GM12865 (cell line): ENCODE measurements at regions not wholly inside any gene's neighbourhood (a gene's known extent, or its start where the extent isn't known, plus 50 kb on each side); places are given as distances from the start of the nearest gene placed in this dataset.

Source experiments
- DNase-seq: peaks from one replicate; pipeline ENCODE4 v3.0.0; 2010; ENCODE audit warnings: low read depth
- H3K4me3 ChIP-seq: 2 replicates; pipeline ENCODE4 v1.5.1; 2011; ENCODE audit warnings: mild to moderate bottlenecking, low read depth, low read length, control low read depth
- CTCF ChIP-seq: IDR thresholded peaks from 2 replicates; pipeline ENCODE4 v1.5.1; 2011; ENCODE audit warnings: low read length, control low read depth, low read depth, inconsistent platforms; ENCODE audit not compliant: insufficient read depth; ENCODE audit errors: missing control alignments

- DNase-seq = no peak
- no peak for TF ChIP-seq CTCF
- no peak overlapping the region for H3K4me3 ChIP-seq
Observed at GRCh38 chr4:156576946-156577345, 394.7 kb downstream of the PDGFC start.

GRCh38 chr4:156575430-156576073 lies 396.0 kb downstream of the PDGFC start:
- peak; percentile 9 for TF ChIP-seq CTCF
- no peak for DNase-seq
- no peak overlapping the region for H3K4me3 ChIP-seq

- H3K4me3 ChIP-seq = no peak overlapping the region
- TF ChIP-seq CTCF = no peak
- DNase-seq = no peak
Observed at GRCh38 chr4:156571146-156571545, 400.5 kb downstream of the PDGFC start.

- DNase-seq = no peak
- no peak for TF ChIP-seq CTCF
- no peak overlapping the region for H3K4me3 ChIP-seq
Observed at GRCh38 chr4:156569535-156569934, 402.1 kb downstream of the PDGFC start.

- DNase-seq = no peak
- no peak overlapping the region for H3K4me3 ChIP-seq
- no peak for TF ChIP-seq CTCF
Observed at GRCh38 chr4:156568484-156568883, 403.1 kb downstream of the PDGFC start.

DNA sequence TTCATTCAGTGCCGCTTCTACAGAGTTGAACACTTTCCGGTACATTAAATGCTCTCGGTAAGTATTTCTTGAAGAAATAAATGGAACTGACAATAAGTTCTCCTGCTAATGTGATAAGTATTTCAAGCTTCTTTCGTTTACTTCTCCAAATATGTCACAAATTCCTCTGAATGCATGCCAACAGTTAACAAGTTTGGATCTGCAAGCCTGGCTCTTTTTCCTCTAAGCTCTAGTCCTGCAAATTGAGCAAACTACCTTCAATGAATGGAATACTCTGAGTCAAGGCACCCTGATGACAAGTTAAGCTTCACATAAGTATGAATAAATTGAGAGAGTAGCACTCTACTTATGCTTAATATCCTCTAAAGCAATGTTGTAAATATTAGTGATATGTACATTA lies 403.6 kb downstream of the PDGFC start:
- no peak overlapping the region for H3K4me3 ChIP-seq
- TF ChIP-seq CTCF = no peak
- DNase-seq = no peak

DNA sequence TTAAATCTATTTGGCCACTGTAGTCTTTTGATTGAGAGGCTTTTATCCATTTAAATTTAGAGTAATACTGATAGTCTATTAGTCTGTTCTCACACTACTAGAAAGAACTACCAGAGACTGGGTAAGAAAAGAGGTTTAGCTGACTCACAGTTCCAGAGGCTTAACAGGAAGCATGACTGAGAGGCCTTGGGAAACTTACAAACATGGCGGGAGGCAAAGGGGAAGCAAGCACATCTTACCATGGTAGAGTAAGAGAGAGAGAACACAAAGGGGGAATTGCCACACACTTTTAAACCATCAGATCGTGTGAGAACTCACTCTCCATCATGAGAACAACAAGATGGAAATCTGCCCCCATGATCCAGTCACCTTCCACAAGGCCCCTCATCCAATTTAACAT lies 410.9 kb downstream of the PDGFC start:
- TF ChIP-seq CTCF = no peak
- H3K4me3 ChIP-seq = no peak overlapping the region
- DNase-seq = no peak
